K562 (cell line): ENCODE measurements at regions not wholly inside any gene's neighbourhood (a gene's known extent, or its start where the extent isn't known, plus 50 kb on each side); places are given as distances from the start of the nearest gene placed in this dataset.

Experiments used
- ATAC-seq: fragments of 200-7000 bp; cut with Tn5 transposase; 3 replicates; pipeline ENCODE4 v1.9.1; 2020; ENCODE audit warnings: moderate library complexity
- BruUV-seq: library from RNA; stranded (reverse); fragments of 400-500 nt; replicated peaks from 2 replicates; lab custom pipeline; 2021; lab: Mats Ljungman, UMichigan
- CTCF ChIA-PET: fragments of 300-600 bp; formaldehyde crosslinking; extraction: SDS; loops from one replicate; lab custom pipeline; 2021; ENCODE audit warnings: low intra/inter-chr PET ratio; lab: Yijun Ruan, JAX
- POLR2A ChIA-PET: fragments of 300-600, 350-650 bp; sonication (Branson Sonifier 250); formaldehyde crosslinking; extraction: SDS; loops from one replicate; lab custom pipeline; 2021; ENCODE audit warnings: antibody characterized with exemption, inconsistent platforms; lab: Yijun Ruan, JAX
- DNase-seq, 4 experiments: peaks; one replicate each; pipeline versions ENCODE4 v3.0.0 to v3.0.0-alpha.2; 2011 to 2018; ENCODE audit warnings: low spot score in 3 of 4, mixed read lengths in 3 of 4; ENCODE audit errors: extremely low read depth in 1 of 4
- FAIRE-seq: peaks from 2 replicates; lab custom pipeline; 2011; peaks lifted over from hg19 to GRCh38; lab: Jason Lieb, UNC
- H2AFZ ChIP-seq: 2 replicates; pipeline ENCODE4 v1.6.0; 2011; ENCODE audit warnings: low read depth, low read length, control low read depth, inconsistent platforms
- H3K27ac ChIP-seq: fragments of 200-600 bp; 3 replicates; pipeline ENCODE4 v1.8.0; 2011; ENCODE audit warnings: low read depth, mild to moderate bottlenecking, control low read depth, inconsistent platforms, low read length, moderate library complexity, mixed read lengths; ENCODE audit errors: extremely low read depth
- H3K27me3 ChIP-seq, 2 experiments: fragments of 300-600 bp in 1 of 2; 2 replicates in 1 of 2; 3 replicates in 1 of 2; pipeline versions ENCODE4 v1.6.0 to v1.8.0; 2011; ENCODE audit warnings: inconsistent platforms in 2 of 2, low read length in 2 of 2, mild to moderate bottlenecking in 1 of 2, mixed read lengths in 1 of 2, moderate library complexity in 1 of 2; ENCODE audit not compliant: control insufficient read depth in 2 of 2, insufficient read depth in 2 of 2
- H3K36me3 ChIP-seq: fragments of 300-600 bp; 3 replicates; pipeline ENCODE4 v1.8.0; 2011; ENCODE audit warnings: mild to moderate bottlenecking, low read length, inconsistent platforms; ENCODE audit not compliant: control insufficient read depth, insufficient read depth
- H3K4me1 ChIP-seq, 2 experiments: fragments of 200-600 bp in 1 of 2; replicated peaks in 1 of 2; 2 replicates in 1 of 2; 3 replicates in 1 of 2; pipeline versions ENCODE4 v1.5.1 to v1.8.0; 2011; ENCODE audit warnings: inconsistent platforms in 2 of 2, low read length in 2 of 2, mild to moderate bottlenecking in 1 of 2, mixed read lengths in 1 of 2, moderate library complexity in 1 of 2; ENCODE audit not compliant: control insufficient read depth in 2 of 2, insufficient read depth in 2 of 2
- H3K4me2 ChIP-seq: 2 replicates; pipeline ENCODE4 v1.6.1; 2011; ENCODE audit warnings: low read length, control low read depth, inconsistent platforms, mixed read lengths; ENCODE audit not compliant: insufficient read depth
- H3K4me3 ChIP-seq: fragments of 200-600 bp; sonication (generic), shearing (Covaris generic); 2 replicates; pipeline ENCODE4 v1.5.1; 2016; ENCODE audit warnings: control low read depth, inconsistent platforms
- H3K79me2 ChIP-seq: fragments of 200-600 bp; 3 replicates; pipeline ENCODE4 v1.8.0; 2011; ENCODE audit warnings: low read length, inconsistent platforms; ENCODE audit not compliant: control insufficient read depth, insufficient read depth
- H3K9ac ChIP-seq, 2 experiments: 2 replicates each; pipeline versions ENCODE4 v1.6.0 to v1.6.1; 2011; ENCODE audit warnings: low read depth in 2 of 2, low read length in 2 of 2, control low read depth in 1 of 2, inconsistent platforms in 1 of 2, mild to moderate bottlenecking in 1 of 2, mixed read lengths in 1 of 2; ENCODE audit not compliant: insufficient read depth in 1 of 2
- H3K9me1 ChIP-seq: one replicate; pipeline ENCODE4 v1.6.0; 2011; ENCODE audit warnings: inconsistent platforms, mild to moderate bottlenecking, low read length, moderate library complexity; ENCODE audit not compliant: control insufficient read depth, insufficient read depth
- H3K9me3 ChIP-seq: replicated peaks from 2 replicates; pipeline ENCODE4 v1.5.1; 2011; ENCODE audit warnings: low read depth, low read length, inconsistent platforms; ENCODE audit not compliant: control insufficient read depth, insufficient read depth
- H4K20me1 ChIP-seq: replicated peaks from 2 replicates; pipeline ENCODE4 v1.6.1; 2011; ENCODE audit warnings: low read length, inconsistent platforms, mixed read lengths; ENCODE audit not compliant: control insufficient read depth, insufficient read depth
- CREM ChIP-seq: IDR thresholded peaks from 2 replicates; pipeline ENCODE4 v1.6.1; 2014; ENCODE audit warnings: antibody characterized with exemption, low read depth
- FOXJ3 ChIP-seq: sonication (generic); formaldehyde crosslinking; IDR thresholded peaks from 2 replicates; pipeline ENCODE4 v1.4.0; 2020; ENCODE audit warnings: mild to moderate bottlenecking, missing genetic modification reagents
- MTA2 ChIP-seq: fragments of 450-650 bp; IDR thresholded peaks from 2 replicates; pipeline ENCODE4 v1.6.1; 2016; ENCODE audit warnings: low read depth
- NFRKB ChIP-seq: fragments of 450-650 bp; IDR thresholded peaks from 2 replicates; pipeline ENCODE4 v1.6.1; 2016; ENCODE audit warnings: low read depth
- PHTF2 ChIP-seq: fragments of 250-450 bp; sonication (Bioruptor Pico); IDR thresholded peaks from 2 replicates; pipeline ENCODE4 v1.5.0; 2021; ENCODE audit warnings: mild to moderate bottlenecking
- SREBF1 ChIP-seq: fragments of 150-350 bp; IDR thresholded peaks from 2 replicates; pipeline ENCODE4 v1.6.1; 2014; ENCODE audit warnings: antibody characterized with exemption, low read depth, low read length, borderline replicate concordance
- STAG1 ChIP-seq: sonication (generic); formaldehyde crosslinking; IDR thresholded peaks from 2 replicates; pipeline ENCODE4 v1.5.0; 2020; ENCODE audit warnings: missing genetic modification reagents, borderline replicate concordance
- ZNF699 ChIP-seq: fragments of 250-450 bp; sonication (Bioruptor Pico); IDR thresholded peaks from 2 replicates; pipeline ENCODE4 v1.8.0; 2021; ENCODE audit warnings: mild to moderate bottlenecking, moderate library complexity; ENCODE audit not compliant: insufficient replicate concordance
- WGBS: fragments of 100-300 bp; shearing (Covaris generic); methylation state at CpG from one replicate; pipeline ENCODE4 v1.1.6; 2016; ENCODE audit warnings: low coverage, mixed read lengths; ENCODE audit not compliant: insufficient coverage; ENCODE audit errors: missing lambda C conversion rate; 5-methylcytosine and 5-hydroxymethylcytosine counted together
- in situ Hi-C: fragments of 300-500 bp; cut with MboI; formaldehyde crosslinking; loops from 4 replicates; pipeline ENCODE4 v1.15.0; 2018; ENCODE audit warnings: inconsistent platforms, mixed read lengths
- intact Hi-C: fragments of 100-400 bp; cut with micrococcal nuclease; formaldehyde crosslinking; loops from 2 replicates; pipeline ENCODE4 v1.14.2; 2022
- TF ChIP-seq, protein P1 (sequence below): fragments of 250-450 bp; sonication (Bioruptor Pico); IDR thresholded peaks from 2 replicates; pipeline ENCODE4 v1.8.0; 2022; ENCODE audit warnings: inconsistent platforms
- TF ChIP-seq, protein P2 (sequence below): sonication (generic); formaldehyde crosslinking; IDR thresholded peaks from 2 replicates; pipeline ENCODE4 v1.8.0; 2023; ENCODE audit warnings: mild to moderate bottlenecking, missing genetic modification reagents
- TF ChIP-seq, protein P3 (sequence below), 2 experiments: fragments of 450-650 bp in 1 of 2; sonication (generic) in 1 of 2; formaldehyde crosslinking in 1 of 2; IDR thresholded peaks; 2 replicates each; pipeline versions ENCODE4 v1.7.1 to v1.9.0; 2016 to 2022; ENCODE audit warnings: inconsistent platforms in 1 of 2, mild to moderate bottlenecking in 1 of 2, missing genetic modification reagents in 1 of 2

DNA sequence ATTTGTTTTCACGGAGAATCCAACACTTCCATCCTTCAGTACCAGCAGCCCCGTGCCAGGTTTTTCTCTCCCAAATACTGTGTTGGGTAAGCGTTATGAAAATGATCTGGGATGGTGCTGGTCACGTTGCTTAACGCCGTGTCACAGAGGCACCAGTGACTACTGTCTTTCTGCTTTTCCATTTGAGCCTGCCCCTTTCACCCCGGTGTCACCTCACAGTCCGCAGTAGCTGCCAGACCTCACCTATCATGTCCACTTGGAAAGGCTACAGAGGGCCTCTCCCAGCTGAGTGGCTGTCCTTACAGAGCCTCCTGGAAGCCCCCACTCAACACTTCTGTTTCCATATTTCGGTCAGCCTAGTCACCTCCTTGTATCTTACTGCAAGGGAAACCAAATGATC is 176.5 kb upstream of the ARID1B start:
- Histone ChIP-seq H3K9ac (no peak overlapping the region), H3K27me3 (peaks cover 33 to 39% of the 10 kb centered on the region in 2 experiments), H3K4me2 (no peak overlapping the region), H2AFZ (no peak overlapping the region), H4K20me1 (no peaks in the 10 kb centered on the region), H3K9me3 (no peaks in the 10 kb centered on the region), H3K27ac (no peak overlapping the region), H3K36me3 (no peaks in the 10 kb centered on the region), H3K79me2 (no peaks in the 10 kb centered on the region), H3K4me1 (peaks cover 0 to 6% of the 10 kb centered on the region in 2 experiments; a peak in 1 of 5 replicates), H3K9me1 (no peaks in the 10 kb centered on the region), H3K4me3 (no peak overlapping the region)
- BruUV-seq = no TSS peak
- in situ Hi-C loops (no loop called here), intact Hi-C loops (no loop called here)
- ChIA-PET CTCF (no interaction called here), POLR2A (interaction anchor here (0.8 to 1.1 kb wide), 3 partner anchors 18 to 192 kb away, joined by 3 to 4 read pairs (median 3); no protein-coding TSS in a partner anchor)
- WGBS = 2% methylated on average over 9 of the region's 9 CpGs
- FAIRE-seq (no peak), ATAC-seq (no peak; the same call in 2 of the 3 replicates), DNase-seq (no peak)
- TF ChIP-seq SREBF1 = no peak
- TF ChIP-seq, protein P1, sequence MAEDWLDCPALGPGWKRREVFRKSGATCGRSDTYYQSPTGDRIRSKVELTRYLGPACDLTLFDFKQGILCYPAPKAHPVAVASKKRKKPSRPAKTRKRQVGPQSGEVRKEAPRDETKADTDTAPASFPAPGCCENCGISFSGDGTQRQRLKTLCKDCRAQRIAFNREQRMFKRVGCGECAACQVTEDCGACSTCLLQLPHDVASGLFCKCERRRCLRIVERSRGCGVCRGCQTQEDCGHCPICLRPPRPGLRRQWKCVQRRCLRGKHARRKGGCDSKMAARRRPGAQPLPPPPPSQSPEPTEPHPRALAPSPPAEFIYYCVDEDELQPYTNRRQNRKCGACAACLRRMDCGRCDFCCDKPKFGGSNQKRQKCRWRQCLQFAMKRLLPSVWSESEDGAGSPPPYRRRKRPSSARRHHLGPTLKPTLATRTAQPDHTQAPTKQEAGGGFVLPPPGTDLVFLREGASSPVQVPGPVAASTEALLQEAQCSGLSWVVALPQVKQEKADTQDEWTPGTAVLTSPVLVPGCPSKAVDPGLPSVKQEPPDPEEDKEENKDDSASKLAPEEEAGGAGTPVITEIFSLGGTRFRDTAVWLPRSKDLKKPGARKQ (CRISPR knock-in tag) = no peak
- TF ChIP-seq, protein P2, sequence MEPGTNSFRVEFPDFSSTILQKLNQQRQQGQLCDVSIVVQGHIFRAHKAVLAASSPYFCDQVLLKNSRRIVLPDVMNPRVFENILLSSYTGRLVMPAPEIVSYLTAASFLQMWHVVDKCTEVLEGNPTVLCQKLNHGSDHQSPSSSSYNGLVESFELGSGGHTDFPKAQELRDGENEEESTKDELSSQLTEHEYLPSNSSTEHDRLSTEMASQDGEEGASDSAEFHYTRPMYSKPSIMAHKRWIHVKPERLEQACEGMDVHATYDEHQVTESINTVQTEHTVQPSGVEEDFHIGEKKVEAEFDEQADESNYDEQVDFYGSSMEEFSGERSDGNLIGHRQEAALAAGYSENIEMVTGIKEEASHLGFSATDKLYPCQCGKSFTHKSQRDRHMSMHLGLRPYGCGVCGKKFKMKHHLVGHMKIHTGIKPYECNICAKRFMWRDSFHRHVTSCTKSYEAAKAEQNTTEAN (CRISPR knock-in tag) = no peak
- no peak for TF ChIP-seq ZNF699
- TF ChIP-seq PHTF2 (CRISPR knock-in tag) = no peak
- TF ChIP-seq FOXJ3 = no peak
- no peak for TF ChIP-seq NFRKB
- no peak for TF ChIP-seq STAG1 (CRISPR knock-in tag)
- TF ChIP-seq, protein P3, sequence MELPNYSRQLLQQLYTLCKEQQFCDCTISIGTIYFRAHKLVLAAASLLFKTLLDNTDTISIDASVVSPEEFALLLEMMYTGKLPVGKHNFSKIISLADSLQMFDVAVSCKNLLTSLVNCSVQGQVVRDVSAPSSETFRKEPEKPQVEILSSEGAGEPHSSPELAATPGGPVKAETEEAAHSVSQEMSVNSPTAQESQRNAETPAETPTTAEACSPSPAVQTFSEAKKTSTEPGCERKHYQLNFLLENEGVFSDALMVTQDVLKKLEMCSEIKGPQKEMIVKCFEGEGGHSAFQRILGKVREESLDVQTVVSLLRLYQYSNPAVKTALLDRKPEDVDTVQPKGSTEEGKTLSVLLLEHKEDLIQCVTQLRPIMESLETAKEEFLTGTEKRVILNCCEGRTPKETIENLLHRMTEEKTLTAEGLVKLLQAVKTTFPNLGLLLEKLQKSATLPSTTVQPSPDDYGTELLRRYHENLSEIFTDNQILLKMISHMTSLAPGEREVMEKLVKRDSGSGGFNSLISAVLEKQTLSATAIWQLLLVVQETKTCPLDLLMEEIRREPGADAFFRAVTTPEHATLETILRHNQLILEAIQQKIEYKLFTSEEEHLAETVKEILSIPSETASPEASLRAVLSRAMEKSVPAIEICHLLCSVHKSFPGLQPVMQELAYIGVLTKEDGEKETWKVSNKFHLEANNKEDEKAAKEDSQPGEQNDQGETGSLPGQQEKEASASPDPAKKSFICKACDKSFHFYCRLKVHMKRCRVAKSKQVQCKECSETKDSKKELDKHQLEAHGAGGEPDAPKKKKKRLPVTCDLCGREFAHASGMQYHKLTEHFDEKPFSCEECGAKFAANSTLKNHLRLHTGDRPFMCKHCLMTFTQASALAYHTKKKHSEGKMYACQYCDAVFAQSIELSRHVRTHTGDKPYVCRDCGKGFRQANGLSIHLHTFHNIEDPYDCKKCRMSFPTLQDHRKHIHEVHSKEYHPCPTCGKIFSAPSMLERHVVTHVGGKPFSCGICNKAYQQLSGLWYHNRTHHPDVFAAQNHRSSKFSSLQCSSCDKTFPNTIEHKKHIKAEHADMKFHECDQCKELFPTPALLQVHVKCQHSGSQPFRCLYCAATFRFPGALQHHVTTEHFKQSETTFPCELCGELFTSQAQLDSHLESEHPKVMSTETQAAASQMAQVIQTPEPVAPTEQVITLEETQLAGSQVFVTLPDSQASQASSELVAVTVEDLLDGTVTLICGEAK (IDR thresholded peaks at IDR 0.05) = no peak
- TF ChIP-seq, protein P3 (CRISPR knock-in tag; IDR thresholded peaks at IDR 0.05) = no peak
- TF ChIP-seq CREM = no peak
- TF ChIP-seq MTA2 = no peak
